NT2/D1 (cell line): ENCODE measurements at regions not wholly inside any gene's neighbourhood (a gene's known extent, or its start where the extent isn't known, plus 50 kb on each side); places are given as distances from the start of the nearest gene placed in this dataset.

ENCODE experiments used
- DNase-seq: peaks from one replicate; pipeline ENCODE4 v3.0.0-alpha.2; 2011; ENCODE audit warnings: low read depth, low spot score
- H3K27me3 ChIP-seq: 2 replicates; pipeline ENCODE4 v1.6.0; 2011; ENCODE audit warnings: mild to moderate bottlenecking; ENCODE audit not compliant: insufficient read length, insufficient read depth
- H3K36me3 ChIP-seq: 2 replicates; pipeline ENCODE4 v1.6.1; 2011; ENCODE audit warnings: mild to moderate bottlenecking, low read length, mixed read lengths; ENCODE audit not compliant: insufficient read depth, insufficient read length
- H3K4me1 ChIP-seq: 2 replicates; pipeline ENCODE4 v1.5.1; 2011; ENCODE audit not compliant: insufficient read depth, insufficient read length
- H3K4me3 ChIP-seq: 2 replicates; pipeline ENCODE4 v1.5.1; 2011; ENCODE audit warnings: low read depth; ENCODE audit not compliant: insufficient read length
- H3K9ac ChIP-seq: 2 replicates; pipeline ENCODE4 v1.6.0; 2011; ENCODE audit warnings: low read depth; ENCODE audit not compliant: insufficient read length
- H3K9me3 ChIP-seq: 2 replicates; pipeline ENCODE4 v1.5.1; 2011; ENCODE audit warnings: mild to moderate bottlenecking, low read length; ENCODE audit not compliant: insufficient read depth
- SUZ12 ChIP-seq: IDR thresholded peaks from 2 replicates; pipeline ENCODE4 v1.6.1; 2011; ENCODE audit not compliant: insufficient read length, insufficient read depth; ENCODE audit errors: extremely low read depth
- YY1 ChIP-seq: IDR thresholded peaks from 2 replicates; pipeline ENCODE4 v1.6.1; 2011; ENCODE audit not compliant: insufficient read length, insufficient read depth
- ZNF274 ChIP-seq: IDR thresholded peaks from 2 replicates; pipeline ENCODE4 v1.6.1; 2011; ENCODE audit warnings: mild to moderate bottlenecking, low read depth, low read length

- H3K9ac ChIP-seq = no peak overlapping the region
- H3K9me3 ChIP-seq = no peaks in the 10 kb centered on the region
- TF ChIP-seq YY1 (no peak), ZNF274 (no peak), SUZ12 (no peak)
- H3K4me1 ChIP-seq = no peaks in the 10 kb centered on the region
- H3K4me3 ChIP-seq = no peak overlapping the region
- H3K27me3 ChIP-seq = no peaks in the 10 kb centered on the region
- no peak for DNase-seq
- no peaks in the 10 kb centered on the region for H3K36me3 ChIP-seq
Measured at GRCh38 chrX:9196961-9197640, 163.2 kb upstream of the FAM9B start.

DNA sequence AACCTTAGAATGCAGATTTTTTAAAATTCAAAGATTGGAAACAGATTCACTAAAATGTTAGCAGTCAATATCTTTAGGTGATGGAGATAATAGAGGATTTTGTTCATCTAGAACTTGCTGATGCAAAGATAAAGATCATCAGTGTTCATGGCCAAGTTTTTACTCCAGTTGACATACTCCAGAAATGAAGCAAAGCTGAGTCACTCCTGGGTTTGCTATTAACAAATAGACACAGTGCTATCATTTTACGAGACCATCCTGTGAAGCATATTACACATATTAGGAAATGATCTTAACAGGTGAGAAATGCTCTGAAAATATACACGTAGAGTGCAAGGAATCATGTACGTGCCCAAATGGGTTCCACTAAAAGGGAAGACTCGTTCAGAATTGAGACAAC, 170.6 kb upstream of the FAM9B start:
- H3K9me3 ChIP-seq = no peaks in the 10 kb centered on the region
- no peaks in the 10 kb centered on the region for H3K27me3 ChIP-seq
- no peaks in the 10 kb centered on the region for H3K4me1 ChIP-seq
- no peak overlapping the region for H3K4me3 ChIP-seq
- no peaks in the 10 kb centered on the region for H3K36me3 ChIP-seq
- no peak overlapping the region for H3K9ac ChIP-seq
- DNase-seq = no peak
- TF ChIP-seq SUZ12 (no peak), ZNF274 (no peak)

- H3K27me3 ChIP-seq = no peaks in the 10 kb centered on the region
- no peaks in the 10 kb centered on the region for H3K9me3 ChIP-seq
- TF ChIP-seq ZNF274 (no peak), SUZ12 (no peak), YY1 (no peak)
- H3K4me1 ChIP-seq = no peaks in the 10 kb centered on the region
- no peak for DNase-seq
- H3K9ac ChIP-seq = no peak overlapping the region
- H3K4me3 ChIP-seq = no peak overlapping the region
- H3K36me3 ChIP-seq = no peaks in the 10 kb centered on the region
Measured at GRCh38 chrX:9205599-9206223, 171.8 kb upstream of the FAM9B start.

DNA sequence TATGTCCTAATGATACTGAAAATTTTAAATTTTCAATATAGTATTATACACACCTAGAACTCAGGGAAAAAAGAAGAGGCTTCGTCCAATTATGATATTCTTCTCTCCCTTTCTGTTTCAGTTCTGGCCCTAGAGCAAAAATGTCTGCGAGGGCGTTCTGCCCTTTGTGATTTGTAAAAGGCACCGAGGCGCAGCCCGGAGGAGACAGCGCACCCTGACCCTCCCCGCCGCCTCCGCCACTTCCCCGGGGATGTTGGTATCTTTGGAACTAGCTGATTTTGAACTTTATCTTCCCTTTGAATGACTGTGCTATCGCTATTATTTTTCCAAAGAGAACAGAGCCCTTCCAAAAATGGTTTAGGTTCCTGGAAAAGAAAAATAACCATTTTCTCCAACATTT, 173.2 kb upstream of the FAM9B start:
- Histone ChIP-seq H3K9ac (no peak overlapping the region), H3K4me1 (no peaks in the 10 kb centered on the region), H3K36me3 (no peaks in the 10 kb centered on the region), H3K4me3 (no peak overlapping the region), H3K9me3 (no peaks in the 10 kb centered on the region), H3K27me3 (no peaks in the 10 kb centered on the region)
- TF ChIP-seq YY1 (no peak), ZNF274 (no peak), SUZ12 (no peak)
- no peak for DNase-seq

GRCh38 chrX:9211269-9211668, 177.3 kb upstream of the FAM9B start:
- DNase-seq = no peak
- H3K9ac ChIP-seq = no peak overlapping the region
- H3K36me3 ChIP-seq = no peaks in the 10 kb centered on the region
- H3K4me1 ChIP-seq = no peaks in the 10 kb centered on the region
- TF ChIP-seq YY1 (no peak), ZNF274 (no peak)
- H3K4me3 ChIP-seq = no peak overlapping the region
- H3K27me3 ChIP-seq = no peaks in the 10 kb centered on the region
- H3K9me3 ChIP-seq = peaks cover 5% of the 10 kb centered on the region; the same call in 1 of the 2 replicates

- no peaks in the 10 kb centered on the region for H3K27me3 ChIP-seq
- TF ChIP-seq ZNF274 (no peak), YY1 (no peak), SUZ12 (no peak)
- no peak overlapping the region for H3K9ac ChIP-seq
- no peaks in the 10 kb centered on the region for H3K4me1 ChIP-seq
- H3K9me3 ChIP-seq = peaks cover 8% of the 10 kb centered on the region; the same call in 1 of the 2 replicates
- H3K4me3 ChIP-seq = no peak overlapping the region
- no peaks in the 10 kb centered on the region for H3K36me3 ChIP-seq
- DNase-seq = no peak
Measured at GRCh38 chrX:9221781-9222180, 187.9 kb upstream of the FAM9B start.

GRCh38 chrX:9222299-9222698, 188.4 kb upstream of the FAM9B start:
- Histone ChIP-seq H3K9me3 (peaks cover 8% of the 10 kb centered on the region; the same call in 1 of the 2 replicates), H3K36me3 (no peaks in the 10 kb centered on the region), H3K4me3 (no peak overlapping the region), H3K9ac (no peak overlapping the region), H3K4me1 (no peaks in the 10 kb centered on the region), H3K27me3 (no peaks in the 10 kb centered on the region)
- TF ChIP-seq ZNF274 = no peak
- no peak for TF ChIP-seq YY1
- TF ChIP-seq SUZ12 = no peak
- no peak for DNase-seq
